ENCODE measurements at regions not wholly inside any gene's neighbourhood (a gene's known extent, or its start where the extent isn't known, plus 50 kb on each side); places are given as distances from the start of the nearest gene placed in this dataset.

DNA sequence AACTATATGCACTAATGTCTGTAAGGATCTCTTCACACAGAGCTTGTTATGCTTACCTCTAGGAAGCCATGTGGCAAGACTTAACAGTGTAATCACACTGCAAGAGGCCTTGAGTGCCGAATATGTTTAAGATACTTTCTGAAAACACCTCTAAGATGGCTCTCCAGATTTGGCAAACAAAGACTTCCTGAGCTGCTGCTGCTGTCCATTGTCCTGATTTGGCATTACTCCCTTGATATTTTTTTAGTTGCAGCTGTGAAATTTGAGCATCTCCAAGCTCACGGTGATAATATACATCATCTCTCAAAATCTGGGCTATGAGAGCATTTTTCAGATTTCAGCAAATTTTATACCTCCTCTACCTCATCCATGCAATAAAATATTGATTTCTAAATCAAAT lies 384.5 kb upstream of the CDH6 start:
- TF ChIP-seq, protein P1, sequence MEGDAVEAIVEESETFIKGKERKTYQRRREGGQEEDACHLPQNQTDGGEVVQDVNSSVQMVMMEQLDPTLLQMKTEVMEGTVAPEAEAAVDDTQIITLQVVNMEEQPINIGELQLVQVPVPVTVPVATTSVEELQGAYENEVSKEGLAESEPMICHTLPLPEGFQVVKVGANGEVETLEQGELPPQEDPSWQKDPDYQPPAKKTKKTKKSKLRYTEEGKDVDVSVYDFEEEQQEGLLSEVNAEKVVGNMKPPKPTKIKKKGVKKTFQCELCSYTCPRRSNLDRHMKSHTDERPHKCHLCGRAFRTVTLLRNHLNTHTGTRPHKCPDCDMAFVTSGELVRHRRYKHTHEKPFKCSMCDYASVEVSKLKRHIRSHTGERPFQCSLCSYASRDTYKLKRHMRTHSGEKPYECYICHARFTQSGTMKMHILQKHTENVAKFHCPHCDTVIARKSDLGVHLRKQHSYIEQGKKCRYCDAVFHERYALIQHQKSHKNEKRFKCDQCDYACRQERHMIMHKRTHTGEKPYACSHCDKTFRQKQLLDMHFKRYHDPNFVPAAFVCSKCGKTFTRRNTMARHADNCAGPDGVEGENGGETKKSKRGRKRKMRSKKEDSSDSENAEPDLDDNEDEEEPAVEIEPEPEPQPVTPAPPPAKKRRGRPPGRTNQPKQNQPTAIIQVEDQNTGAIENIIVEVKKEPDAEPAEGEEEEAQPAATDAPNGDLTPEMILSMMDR (IDR thresholded peaks at IDR 0.05) = no peak

DNA sequence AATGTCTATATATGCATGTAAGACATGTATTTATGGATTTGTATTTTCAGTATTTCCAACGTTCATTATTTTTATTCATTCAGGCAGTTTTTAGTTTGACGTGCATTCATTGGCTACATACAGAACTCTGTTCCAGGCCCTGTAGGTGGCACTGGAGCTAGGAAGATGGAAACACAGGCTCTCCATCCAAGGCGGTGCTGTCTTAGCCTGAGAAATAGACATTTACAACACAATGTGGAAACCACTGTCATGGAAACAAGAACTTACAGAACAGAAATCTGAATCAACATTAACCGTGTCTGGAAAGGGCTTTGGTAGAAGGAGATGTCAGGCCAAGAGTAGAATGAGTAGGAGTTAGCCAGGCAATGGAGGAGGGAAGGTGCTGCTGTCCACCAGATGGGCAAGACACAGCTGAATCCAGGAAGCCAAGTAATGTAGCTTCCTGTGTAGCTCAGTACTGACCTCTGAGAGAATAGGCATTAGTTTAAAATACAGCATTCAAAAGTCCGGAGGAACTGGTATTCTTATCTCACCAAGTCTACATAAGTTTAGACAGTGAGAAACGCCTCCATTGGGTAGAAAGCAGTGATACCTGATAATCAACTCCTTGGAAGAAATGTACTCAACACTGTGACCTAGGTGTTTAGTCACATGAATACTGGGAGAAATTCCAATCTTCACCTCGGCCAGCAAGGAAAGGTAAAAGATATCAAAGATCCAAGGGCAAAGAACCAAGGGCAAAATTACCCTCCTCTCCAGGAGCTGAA lies 388.6 kb upstream of the CDH6 start:
- TF ChIP-seq, protein P1 (IDR thresholded peaks at IDR 0.05) = no peak

DNA sequence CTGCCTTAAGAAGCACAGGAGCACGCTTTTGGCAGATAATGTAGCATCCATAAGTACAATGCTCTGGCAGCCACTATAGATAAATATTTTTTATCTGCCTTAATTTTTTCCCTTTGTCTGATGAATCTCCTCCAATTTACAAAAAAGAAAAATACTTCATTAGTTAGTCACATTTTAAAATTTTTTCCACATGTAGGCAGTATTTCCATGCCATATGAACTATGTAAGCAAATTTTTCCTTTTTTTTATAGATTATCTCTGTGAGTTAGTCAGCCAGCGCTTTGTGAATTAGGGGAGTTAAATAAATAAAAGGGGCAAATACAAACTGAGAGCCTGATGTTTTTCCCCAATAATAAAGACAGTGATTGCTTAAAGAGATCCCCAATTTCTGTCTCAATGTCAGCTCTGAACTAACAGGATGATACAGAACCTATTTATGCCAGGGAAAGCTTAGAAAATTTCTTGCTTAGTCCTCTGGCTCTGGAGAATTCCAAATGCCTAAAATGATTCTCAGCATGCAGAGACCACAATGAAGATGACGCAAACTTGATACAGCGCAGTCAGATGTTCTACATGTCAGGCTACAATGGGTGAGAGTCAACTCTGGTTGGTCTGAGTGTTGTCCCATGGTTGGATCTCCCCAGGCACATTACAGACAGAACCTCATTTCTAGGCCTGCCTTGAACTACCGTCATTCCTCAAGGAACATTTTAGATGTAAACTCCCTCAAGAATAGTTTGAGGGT lies 390.4 kb upstream of the CDH6 start:
- TF ChIP-seq, protein P1 (IDR thresholded peaks at IDR 0.05) = no peak

DNA sequence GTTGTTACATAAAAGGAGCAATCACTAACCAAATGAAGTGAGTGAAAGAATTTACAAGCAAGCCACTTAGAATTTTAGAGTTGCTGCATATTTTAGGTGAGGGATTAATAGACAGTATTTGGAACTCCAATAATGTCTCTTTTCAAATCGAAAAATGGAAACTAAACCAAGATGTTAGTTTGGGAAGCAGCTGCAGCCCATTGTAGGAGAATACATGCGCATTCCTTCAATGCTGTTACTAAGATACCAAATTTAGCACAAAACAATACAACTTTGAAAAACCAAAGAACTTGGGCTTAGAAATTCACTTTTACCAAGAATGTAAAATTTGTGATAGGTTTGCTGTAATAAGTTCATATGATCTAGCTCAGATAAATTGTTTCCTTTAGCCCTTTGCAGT lies 411.8 kb upstream of the CDH6 start:
- TF ChIP-seq, protein P1 (IDR thresholded peaks at IDR 0.05) = no peak

DNA sequence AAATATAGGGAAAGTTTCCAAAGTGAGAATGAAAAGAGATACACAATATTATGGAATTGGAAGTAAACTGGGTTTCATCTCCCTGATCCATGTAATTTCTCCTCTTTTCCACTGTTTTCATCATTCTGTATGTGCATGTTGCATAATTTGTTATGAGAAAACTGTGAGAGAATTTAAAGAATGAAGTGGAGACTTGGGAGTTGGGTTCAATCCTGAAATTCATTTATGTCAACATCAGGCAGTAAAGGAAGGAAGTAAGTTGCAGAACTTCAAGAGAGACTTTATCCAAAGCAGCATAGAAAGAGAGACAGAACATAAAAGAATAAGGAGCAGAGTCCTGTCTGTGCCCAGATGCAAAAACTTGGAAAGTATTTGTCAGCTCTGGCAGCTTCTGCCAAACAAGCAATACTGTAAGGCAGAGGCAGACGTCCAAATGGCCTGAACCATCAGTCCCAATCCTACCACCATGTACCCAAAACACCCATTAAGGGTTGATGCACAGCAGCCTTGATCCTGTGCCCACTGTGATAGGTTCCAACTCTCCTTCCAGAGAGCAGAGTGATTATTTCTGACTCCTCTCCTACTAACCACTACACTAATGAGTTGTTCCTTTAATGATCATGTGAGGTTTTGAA lies 425.3 kb upstream of the CDH6 start:
- TF ChIP-seq, protein P1 (IDR thresholded peaks at IDR 0.05) = no peak

DNA sequence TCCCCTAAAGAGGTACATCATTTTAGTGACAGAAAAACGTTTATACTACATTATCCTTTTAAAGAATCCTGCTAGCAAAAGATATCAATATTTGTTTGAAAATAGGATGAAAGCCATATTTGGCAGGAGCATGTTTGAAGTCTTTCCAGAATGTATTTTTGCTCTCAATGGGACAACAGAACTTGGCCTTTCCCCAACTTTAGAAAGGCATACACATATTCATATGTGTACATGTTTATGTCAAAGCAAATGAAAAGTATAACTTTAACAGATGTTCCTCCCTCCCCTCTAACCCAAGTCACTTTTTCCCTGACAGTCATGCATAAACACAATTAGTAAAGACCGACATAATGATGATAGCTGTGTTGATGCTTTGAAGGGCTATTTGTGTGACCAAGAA lies 427.8 kb upstream of the CDH6 start:
- TF ChIP-seq, protein P1 (IDR thresholded peaks at IDR 0.05) = no peak

DNA sequence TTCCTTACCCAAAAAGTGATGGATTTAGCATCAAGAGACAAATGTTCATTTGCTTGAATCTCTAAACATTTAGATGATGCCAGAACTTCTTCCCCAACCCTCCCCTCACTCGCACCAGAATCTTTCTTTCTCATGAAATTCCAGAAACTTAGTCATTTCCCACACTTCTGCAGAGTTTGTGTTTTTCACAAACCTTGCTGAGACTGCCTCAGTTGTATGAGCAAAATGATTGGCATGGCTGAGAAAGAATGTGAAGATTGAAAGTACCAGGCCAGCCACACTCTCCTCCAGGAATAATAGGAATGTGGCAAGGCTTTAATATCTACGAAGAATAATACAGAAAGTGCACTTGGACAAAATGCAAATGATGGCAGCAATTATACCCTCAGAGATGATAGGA lies 428.3 kb upstream of the CDH6 start:
- TF ChIP-seq, protein P1 (IDR thresholded peaks at IDR 0.05) = no peak
